GM18868 (cell line): ENCODE measurements at regions not wholly inside any gene's neighbourhood (a gene's known extent, or its start where the extent isn't known, plus 50 kb on each side); places are given as distances from the start of the nearest gene placed in this dataset.
"Not testable (repeated sequence)": the region's sequence is repeated elsewhere in the genome, so short reads cannot be mapped to it uniquely, and the experiment has no call there.

ENCODE experiments used
- ATAC-seq: cut with Tn5 transposase; IDR thresholded peaks from one replicate; pipeline ENCODE4 v1.9.1; 2021; ENCODE audit warnings: mild to moderate bottlenecking, moderate library complexity; ENCODE audit not compliant: unreplicated experiment

DNA sequence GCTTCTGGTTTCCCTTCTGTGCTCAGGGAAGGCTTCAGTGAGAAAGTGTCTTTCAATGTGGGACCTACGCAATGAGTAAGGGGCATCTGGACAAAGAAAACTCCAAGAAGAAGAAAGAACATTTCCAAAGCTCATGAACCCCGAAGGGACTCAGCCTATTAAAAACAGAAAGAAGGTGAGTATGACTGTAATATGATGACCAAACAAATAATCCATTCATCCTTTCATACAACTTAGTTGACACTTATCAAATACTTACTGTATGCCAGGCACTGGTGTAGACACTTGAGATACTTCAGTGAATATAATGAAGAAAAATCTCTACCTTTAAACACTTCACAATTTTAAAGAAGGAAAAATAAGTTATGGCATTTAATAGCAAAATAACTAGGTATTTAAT lies 1054.2 kb upstream of the FOXG1 start:
- no peak for ATAC-seq

DNA sequence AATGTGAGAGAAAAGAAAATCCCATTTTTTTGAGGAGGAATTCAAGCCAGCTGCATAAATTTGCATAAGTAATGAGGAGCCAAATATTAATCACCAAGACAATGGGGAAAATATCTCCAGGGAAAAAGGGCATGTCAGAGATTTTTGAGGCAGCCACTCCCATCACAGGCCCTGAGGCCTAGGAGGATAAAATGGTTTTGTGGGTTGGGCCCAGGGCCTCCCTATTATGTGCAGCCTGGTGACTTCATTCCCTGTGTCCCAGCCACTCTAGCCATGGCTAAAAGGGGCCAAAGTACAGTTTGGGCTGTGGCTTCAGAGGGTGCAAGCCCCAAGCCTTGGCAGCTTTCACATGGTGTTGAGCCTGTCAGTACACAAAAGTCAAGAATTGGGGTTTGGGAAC lies 1051.0 kb upstream of the FOXG1 start:
- no peak for ATAC-seq

DNA sequence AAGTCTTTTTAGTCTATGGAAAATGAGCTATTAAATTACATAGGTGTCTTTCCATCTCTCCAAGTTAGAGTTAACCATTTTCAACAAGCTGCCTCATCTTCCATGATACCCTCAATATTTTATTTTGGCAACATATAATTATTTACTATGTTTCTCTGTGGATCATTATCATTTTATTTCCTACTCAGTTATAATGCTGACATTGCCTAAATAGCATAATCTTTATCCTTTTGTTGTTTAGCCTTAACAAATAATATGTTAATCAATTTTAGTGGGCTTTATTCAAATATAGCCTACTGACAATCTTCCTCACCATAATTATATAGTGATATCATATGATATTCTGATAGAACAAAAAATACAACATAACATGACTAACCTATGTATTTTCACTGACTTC lies 1044.8 kb upstream of the FOXG1 start:
- no peak for ATAC-seq

DNA sequence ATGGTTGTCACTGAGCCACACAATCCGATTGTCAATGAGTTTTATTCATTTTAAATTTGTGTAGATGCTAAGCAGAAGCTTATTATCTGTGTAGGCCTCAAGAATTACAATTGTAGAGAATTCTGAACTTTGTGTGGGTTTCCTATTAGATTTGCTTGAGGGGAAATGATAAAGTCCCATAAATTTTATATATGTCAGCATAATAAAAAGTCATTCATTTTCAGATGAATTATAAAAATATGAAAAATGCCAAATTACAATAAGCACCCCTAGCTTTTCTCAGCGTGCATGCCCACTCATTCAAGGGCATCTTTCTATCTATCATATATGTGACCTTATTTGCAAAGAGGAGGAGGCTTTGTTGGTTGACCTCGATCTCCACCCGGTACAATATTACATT lies 1041.1 kb upstream of the FOXG1 start:
- ATAC-seq, result no peak

DNA sequence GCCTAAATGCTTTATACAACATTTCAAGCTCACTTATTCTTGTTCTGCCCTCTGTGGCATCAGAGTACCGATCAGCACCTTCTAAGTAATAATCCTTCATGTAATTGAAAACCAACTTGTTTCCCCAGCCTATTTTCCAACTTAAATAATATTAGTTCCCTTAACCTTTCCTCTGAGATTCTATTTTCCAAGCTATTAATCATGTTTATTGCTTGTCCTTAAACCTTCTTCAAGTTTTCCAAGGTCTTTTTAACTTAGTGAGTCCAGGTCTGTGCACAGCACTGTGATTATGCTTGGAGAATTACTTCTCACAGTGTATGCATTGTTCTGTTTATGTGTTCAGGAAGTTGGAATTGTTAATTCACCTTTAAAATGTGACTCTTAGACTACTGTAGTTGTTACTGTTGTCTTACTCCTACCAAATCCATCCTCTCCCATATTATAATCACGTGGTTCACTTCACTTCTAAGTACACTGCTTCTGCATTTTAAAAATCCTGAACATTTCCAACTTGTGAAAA lies 1039.3 kb upstream of the FOXG1 start:
- no peak for ATAC-seq

DNA sequence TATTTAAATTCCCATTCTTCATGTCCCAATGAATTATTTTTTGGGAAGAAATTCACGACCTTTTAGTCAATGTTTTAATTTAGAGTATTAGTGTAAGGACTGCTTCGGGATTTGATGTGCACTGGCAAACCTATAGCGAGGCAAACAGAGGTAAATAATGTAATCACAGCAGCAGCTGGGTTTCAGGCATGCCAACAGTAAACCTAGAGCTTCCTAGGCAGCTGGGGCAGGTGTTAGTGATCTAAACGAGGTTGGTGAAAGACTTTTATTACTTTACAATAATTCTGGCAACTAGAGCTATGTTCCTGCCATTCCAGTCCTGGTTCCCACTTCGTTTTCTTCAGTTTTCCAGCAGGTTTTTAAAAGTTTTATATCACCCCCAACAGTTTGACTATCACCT lies 1036.4 kb upstream of the FOXG1 start:
- ATAC-seq, result no peak

DNA sequence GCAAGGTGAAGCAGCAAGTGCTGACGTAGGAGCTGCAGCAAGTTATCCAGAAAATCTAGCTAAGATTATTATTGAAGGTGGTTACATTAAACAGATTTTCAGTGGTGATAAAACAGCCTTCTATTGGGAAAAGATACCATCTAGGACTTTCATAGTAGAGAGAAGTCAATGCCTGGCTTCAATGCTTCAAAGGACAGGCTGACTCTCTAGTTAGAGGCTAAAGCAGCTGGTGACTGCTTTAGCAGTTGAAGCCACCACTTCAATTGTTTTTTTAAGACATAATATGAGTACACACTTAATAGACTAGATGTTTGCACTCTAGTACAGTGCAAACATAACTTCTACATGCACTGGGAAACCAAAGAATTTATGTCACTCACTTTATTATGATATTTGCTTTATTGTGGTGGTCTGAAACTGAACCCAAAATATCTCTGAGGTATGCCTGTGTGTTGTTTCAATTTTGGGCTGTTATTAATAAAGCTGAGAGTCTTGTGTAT lies 1026.9 kb upstream of the FOXG1 start:
- ATAC-seq, result no peak

DNA sequence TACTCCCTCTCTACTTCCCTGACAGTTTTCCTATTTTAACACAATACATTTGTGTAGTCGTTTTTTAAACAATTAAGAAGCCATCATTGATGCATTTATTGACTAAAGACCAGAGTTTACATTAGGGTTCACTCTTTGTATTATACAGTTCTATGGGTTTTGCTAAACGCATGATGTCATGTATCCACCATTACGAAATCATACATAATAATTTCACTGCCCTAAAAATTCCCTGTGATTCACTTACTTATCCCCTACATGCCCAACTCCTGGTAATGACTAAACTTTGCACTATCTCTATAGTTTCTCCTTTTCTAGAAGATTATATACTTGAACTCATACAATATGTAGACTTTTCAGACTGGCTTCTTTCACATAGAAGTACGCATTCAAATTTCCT lies 1016.5 kb upstream of the FOXG1 start:
- ATAC-seq, result no peak

DNA sequence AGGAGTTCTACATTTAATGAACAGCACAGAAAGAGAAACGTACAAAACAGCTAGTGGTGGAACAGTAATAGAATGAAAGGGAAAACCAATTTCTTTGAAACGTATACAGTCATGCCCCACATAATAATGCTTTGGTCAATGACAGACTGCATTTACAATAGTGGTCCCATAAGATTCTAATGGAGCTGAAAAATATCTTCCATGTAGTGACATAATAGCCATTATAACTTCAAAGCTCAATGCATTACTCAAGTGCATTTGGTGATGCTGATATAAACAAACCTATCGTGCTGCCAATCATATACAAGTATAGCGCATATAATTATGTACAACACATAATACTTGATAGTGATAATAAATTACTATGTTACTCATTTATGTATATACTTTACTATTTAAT lies 1008.9 kb upstream of the FOXG1 start:
- not testable (repeated sequence) for ATAC-seq

DNA sequence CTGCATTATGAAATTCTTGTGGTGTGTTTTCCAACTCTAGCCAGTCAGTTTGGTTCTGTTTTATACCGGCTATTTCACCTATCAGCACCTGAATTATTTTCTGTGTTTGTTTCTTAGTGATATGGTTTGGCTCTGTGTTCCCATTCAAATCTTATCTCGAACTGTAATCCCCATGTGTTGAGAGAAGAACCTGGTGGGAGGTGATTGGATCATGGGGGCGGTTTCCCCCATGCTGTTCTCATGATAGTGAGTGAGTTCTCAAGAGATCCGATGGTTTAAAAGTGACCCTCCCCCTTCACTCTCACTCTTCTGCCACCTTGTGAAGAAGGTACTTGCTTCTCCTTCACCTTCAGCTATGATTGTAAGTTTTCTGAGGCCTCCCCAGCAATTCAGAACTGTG lies 1006.2 kb upstream of the FOXG1 start:
- ATAC-seq, result not testable (repeated sequence)

DNA sequence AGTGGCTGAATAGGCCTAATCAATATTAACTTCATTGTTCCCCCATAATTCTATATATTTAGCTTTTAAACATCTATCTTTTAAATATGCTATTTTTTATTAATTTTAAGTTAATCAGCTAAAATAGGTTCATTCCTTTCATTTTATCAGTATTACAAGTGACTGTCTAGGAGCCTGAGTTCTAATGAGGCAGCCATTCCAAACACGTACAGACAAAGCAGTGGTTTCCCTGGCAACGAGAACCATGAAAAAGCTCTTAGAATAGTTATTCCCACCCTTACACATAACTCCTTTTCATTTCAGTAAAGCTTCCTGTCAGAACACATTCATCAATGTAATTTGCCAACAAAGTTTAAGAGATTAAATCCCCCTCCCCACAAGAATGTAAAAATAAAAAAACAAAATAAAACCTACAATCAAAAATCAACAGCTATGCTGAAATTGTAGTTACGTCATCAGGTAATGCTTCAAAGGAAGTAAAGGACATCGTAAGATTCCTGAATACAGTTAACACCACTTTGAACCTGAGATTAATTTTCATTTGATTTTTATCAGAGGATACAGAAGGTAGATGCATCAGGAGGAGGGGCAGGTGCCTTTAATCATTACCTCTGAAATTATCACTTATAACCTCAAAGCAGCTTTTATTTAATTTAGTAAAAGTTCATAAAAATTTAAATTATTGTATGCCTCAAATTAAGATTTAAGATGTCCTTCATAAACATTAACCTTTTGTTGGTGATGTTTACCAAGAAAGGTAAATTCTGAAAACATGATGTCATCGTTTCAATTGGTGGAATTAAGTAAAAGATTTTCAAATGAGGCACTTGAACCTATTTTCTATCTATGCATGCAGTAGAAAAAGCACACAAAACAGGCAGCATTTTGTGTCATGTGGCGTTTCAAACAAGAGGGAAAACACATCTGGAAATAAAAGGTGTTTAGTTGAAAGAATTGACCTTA lies 967.2 kb upstream of the FOXG1 start:
- not testable (repeated sequence) for ATAC-seq

DNA sequence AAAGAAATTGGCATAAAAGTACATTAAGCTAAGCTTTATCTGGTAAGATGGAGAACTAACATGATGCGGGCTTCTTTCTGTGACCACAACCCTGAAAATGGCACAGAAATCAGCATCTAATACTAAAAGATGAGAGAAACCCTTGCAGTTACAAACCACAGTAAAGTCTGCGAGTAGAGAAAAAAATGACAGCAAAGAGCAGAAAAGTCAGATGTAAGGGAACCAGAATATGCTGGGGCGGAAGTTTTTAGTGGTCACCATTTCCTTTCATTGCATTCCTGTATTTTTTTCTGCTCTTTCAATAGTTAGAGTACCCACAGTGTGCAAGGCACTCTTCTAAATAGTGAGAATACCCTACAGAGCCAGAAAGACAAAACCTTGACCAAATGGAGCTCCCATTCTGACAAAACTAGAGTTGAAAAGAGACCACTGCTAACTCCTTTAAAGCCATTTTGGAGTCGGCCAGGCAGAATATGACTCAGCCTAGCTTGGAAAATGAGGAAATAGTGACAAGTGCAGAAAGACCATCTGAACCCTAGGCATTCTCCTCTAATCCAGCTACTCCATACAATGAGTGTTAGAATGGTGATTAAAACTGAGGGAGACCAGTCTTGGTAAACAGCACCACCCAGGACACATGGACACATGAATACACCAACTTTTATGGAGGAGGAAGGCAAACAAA lies 948.7 kb upstream of the FOXG1 start:
- ATAC-seq, result not testable (repeated sequence)

DNA sequence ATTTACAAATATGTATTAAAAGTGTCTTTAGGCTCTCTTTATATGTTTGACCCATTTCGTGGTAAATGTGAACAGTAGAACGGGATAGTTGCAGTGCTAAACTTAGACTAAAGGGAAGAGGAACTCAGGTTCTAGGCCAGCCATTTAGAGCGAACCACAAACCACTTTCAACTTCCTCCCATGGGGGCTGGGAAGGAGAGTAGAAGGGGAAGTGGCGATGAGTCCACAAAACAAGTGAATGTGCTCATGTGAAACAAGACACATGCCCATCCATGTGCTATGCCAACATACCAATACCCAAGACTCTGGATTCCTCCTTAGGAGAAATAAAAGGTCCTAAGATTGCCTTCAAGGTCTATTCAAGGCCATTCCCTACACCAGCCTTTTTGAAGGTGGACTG lies 940.4 kb upstream of the FOXG1 start:
- ATAC-seq, result not testable (repeated sequence)

DNA sequence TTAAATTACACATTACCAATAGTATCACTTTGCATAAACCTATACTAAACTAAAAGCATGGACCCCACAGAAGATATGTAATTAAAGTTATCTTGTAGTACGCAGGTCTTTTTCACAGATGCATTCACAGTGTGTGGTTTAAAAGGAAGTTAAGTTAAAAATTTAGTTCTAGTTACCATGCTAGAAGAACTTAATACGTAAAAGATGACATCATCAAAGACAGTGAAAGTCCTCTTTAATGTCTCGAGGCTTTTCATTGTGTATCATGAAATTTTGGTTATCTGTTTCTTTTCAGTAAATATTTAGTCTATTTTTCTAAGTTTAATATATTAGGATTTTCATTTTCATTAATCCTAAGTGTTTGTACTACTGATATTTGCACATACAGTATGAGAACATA lies 934.6 kb upstream of the FOXG1 start:
- ATAC-seq, result not testable (repeated sequence)

DNA sequence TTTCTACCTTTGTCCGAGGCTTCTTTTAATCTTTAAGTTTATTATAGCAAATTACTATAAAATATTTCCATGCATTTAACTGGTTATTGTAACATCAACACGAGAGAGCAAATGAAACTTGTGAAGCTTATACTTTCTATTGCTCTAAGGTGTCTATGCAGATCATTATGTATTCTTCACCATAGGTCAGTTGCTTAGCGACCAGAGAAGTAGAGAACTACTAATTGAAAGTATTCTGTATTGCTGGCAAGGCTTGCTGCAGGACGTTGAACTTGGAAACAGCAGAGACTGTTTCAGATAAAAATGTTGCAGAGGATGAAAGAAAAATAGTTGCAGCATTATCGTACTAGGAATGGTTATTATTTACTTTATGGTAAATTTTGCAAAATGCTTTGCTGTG lies 933.6 kb upstream of the FOXG1 start:
- not testable (repeated sequence) for ATAC-seq

DNA sequence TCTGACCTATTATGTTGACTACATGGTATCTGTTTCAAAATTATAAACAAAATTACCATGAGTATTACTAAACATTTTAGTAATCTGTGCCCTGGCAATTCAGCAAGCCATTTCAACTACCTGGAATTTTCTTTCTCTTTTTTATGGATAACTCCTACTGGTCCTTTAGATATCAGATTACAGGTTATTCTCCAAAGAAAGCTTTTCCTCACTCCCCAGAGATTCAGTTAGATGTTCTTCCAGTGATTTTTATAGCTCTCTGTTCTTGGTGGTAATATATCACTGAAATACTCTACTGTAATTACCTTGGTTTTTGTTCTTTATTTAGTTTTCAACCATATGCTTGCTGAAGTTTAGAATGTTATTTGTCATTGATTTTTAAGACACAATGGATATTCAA lies 930.2 kb upstream of the FOXG1 start:
- ATAC-seq, result no peak

DNA sequence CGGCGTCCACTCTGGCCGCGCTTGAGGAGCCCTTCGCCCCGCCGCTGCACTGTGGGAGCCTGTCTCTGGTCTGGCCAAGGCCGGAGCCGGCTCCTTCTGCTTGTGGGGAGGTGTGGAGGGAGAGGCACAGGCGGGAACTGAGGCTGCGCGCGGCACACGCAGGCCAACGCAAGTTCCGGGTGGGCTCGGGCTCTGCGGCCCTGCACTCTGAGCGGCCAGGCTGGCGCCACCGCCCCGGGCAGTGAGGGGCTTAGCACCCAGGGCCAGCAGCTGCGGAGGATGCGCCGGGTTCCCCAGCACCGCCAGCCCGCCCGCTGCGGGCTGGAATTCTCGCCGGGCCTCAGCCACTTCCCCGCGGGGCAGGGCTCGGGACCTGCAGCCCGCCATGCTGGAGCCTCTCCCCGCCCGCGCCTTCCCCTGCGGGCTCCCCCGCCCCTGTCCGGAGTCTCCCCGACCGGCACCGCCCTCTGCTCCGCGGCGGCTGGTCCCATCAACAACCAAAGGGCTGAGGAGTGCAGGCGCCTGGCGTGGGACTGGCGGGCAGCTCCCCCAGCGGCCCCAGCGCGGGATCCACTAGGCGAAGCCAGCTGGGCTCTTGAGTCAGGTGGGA lies 921.2 kb upstream of the FOXG1 start:
- ATAC-seq, result no peak

DNA sequence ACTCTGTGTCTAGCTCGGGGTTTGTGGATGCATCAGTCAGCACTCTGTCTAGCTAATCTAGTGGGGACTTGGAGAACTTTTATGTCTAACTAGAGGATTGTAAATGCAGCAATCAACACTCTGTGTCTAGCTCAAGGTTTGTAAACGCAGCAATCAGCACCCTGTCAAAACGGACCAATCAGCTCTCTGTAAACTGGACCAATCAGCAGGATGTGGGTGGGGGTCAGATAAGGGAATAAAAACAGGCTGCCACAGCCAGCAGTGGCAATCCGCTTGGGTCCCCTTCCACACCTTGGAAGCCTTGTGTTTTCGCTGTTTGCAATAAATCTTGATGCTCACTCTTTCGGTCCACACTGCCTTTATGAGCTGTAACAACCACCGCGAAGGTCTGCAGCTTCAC lies 920.7 kb upstream of the FOXG1 start:
- no peak for ATAC-seq

DNA sequence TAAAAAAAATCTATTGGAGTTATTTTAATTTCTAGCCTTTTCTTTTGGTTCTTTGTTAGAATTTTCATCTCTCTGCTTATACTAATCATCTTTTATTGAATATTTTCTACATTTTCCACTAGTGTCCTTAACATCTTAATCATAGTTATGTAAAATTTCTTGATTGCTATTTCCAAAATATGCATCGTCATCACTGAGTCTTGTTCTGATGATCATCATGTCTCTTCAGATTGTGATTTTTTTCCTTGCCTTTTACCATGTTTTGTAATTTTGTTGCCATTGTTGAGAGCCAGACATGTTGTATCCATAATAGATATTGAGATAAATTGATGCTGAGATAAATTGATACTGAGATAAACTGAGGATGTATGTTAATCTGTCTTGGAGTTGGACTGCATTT lies 919.1 kb upstream of the FOXG1 start:
- not testable (repeated sequence) for ATAC-seq

DNA sequence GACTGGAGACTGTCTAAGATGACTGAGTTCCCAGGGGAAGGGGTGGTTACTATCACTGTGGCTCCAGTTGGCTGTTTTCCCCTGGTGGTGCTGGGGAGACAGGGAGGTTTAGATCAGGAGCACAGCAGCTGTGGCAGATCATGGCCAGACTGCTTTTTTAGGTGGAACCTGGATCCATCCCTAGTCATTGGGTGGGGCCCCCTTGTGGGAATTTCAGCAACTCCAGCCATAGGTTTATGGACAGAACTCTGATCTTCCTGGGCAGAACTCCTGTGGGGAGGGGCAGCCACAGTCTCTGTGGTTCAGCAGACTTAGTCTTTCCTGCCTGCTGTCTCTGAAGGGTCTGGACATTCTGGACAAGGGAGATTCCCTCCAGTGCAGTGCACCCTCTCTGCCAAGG lies 917.4 kb upstream of the FOXG1 start:
- ATAC-seq, result not testable (repeated sequence)

DNA sequence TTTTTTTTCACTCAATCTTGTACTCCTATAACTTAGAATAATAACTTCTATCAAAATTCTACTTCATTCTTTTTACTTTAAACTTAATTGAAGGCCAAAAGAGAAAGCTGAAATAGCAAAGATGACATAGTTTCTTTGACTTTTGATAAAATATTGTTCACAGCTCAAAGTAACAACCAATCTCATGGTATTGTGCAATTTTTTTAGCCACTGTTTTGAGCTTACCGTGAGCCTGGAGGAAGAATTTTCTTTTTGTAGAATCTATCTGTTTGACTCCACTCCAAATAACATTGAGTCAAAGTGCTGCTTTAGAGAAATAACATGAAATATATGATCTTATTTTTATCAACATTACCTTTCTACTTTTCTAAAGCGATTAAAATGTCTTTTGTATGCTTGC lies 903.9 kb upstream of the FOXG1 start:
- ATAC-seq, result no peak
